ENCODE measurements at regions not wholly inside any gene's neighbourhood (a gene's known extent, or its start where the extent isn't known, plus 50 kb on each side); places are given as distances from the start of the nearest gene placed in this dataset.
"Not testable (repeated sequence)": the region's sequence is repeated elsewhere in the genome, so short reads cannot be mapped to it uniquely, and the experiment has no call there.

GRCh38 chr20:48524582-48524981 is 303.2 kb downstream of the PREX1 start:
- Histone ChIP-seq H3K4me3 (no peak overlapping the region), H3K9me3 (ENCODE audit: low read depth) (no peaks in the 10 kb centered on the region), H3K27ac (no peak overlapping the region), H3K36me3 (no peaks in the 10 kb centered on the region), H3K27me3 (no peaks in the 10 kb centered on the region), H3K4me1 (ENCODE audit: low read depth) (no peaks in the 10 kb centered on the region)
- no peak for DNase-seq (ENCODE audit: low read depth in 1 of 2, low spot score in 1 of 2)
- no peak for TF ChIP-seq CTCF (IDR thresholded peaks at IDR 0.05; ENCODE audit: low read depth, low read length)

GRCh38 chr20:48523191-48523995 is 304.4 kb downstream of the PREX1 start:
- no peaks in the 10 kb centered on the region for H3K36me3 ChIP-seq
- H3K27me3 ChIP-seq: no peaks in the 10 kb centered on the region
- H3K27ac ChIP-seq: no peak overlapping the region
- TF ChIP-seq CTCF (IDR thresholded peaks at IDR 0.05; ENCODE audit: low read depth, low read length): no peak
- DNase-seq (ENCODE audit: low read depth in 1 of 2, low spot score in 1 of 2): peak; percentile 91 to 95
- no peaks in the 10 kb centered on the region for H3K4me1 ChIP-seq (ENCODE audit: low read depth)
- no peak overlapping the region for H3K4me3 ChIP-seq
- H3K9me3 ChIP-seq (ENCODE audit: low read depth): no peaks in the 10 kb centered on the region

- Histone ChIP-seq H3K4me1 (ENCODE audit: low read depth) (no peaks in the 10 kb centered on the region), H3K27ac (no peak overlapping the region), H3K4me3 (no peak overlapping the region), H3K36me3 (no peaks in the 10 kb centered on the region), H3K27me3 (no peaks in the 10 kb centered on the region), H3K9me3 (ENCODE audit: low read depth) (no peaks in the 10 kb centered on the region)
- TF ChIP-seq CTCF (IDR thresholded peaks at IDR 0.05; ENCODE audit: low read depth, low read length): no peak
- DNase-seq (ENCODE audit: low read depth in 1 of 2, low spot score in 1 of 2): no peak
These were observed 306.7 kb downstream of the PREX1 start for GRCh38 chr20:48521121-48521520.

- H3K27me3 ChIP-seq; H3K4me3 ChIP-seq; H3K27ac ChIP-seq; H3K36me3 ChIP-seq; H3K9me3 ChIP-seq (ENCODE audit: low read depth); H3K4me1 ChIP-seq (ENCODE audit: low read depth): not testable (repeated sequence)
- DNase-seq (ENCODE audit: low read depth in 1 of 2, low spot score in 1 of 2): peak; percentile 2 to 20
These were observed 311.6 kb downstream of the PREX1 start for GRCh38 chr20:48516196-48516595.

- H3K4me3 ChIP-seq; H3K36me3 ChIP-seq; H3K27me3 ChIP-seq; H3K27ac ChIP-seq; H3K9me3 ChIP-seq (ENCODE audit: low read depth); H3K4me1 ChIP-seq (ENCODE audit: low read depth); DNase-seq (ENCODE audit: low read depth in 1 of 2, low spot score in 1 of 2): not testable (repeated sequence)
These were observed 313.2 kb downstream of the PREX1 start for GRCh38 chr20:48514577-48514976.

GRCh38 chr20:48512539-48512938 is 315.3 kb downstream of the PREX1 start:
- not testable (repeated sequence) for H3K4me3 ChIP-seq; H3K4me1 ChIP-seq (ENCODE audit: low read depth); H3K36me3 ChIP-seq; H3K27ac ChIP-seq; H3K9me3 ChIP-seq (ENCODE audit: low read depth); DNase-seq (ENCODE audit: low read depth in 1 of 2, low spot score in 1 of 2); H3K27me3 ChIP-seq

GRCh38 chr20:48505066-48505465 is 322.7 kb downstream of the PREX1 start:
- DNase-seq (ENCODE audit: low read depth in 1 of 2, low spot score in 1 of 2); H3K9me3 ChIP-seq (ENCODE audit: low read depth): not testable (repeated sequence)

More at GRCh38 chr20:48505066-48505465, 322.7 kb downstream of the PREX1 start:
- not testable (repeated sequence) for H3K27me3 ChIP-seq; H3K4me3 ChIP-seq; H3K4me1 ChIP-seq (ENCODE audit: low read depth); H3K27ac ChIP-seq; H3K36me3 ChIP-seq
